Stimulated activated CD4-positive, alpha-beta T cell treated with anti-CD3 and anti-CD28 coated beads, Interleukin-4, amount 100 ng/mL, for 24 hours (primary cell): ENCODE measurements at regions not wholly inside any gene's neighbourhood (a gene's known extent, or its start where the extent isn't known, plus 50 kb on each side); places are given as distances from the start of the nearest gene placed in this dataset.
A peak's percentile ranks its signal among the peaks of the same experiment; 100 is the strongest.
"Not testable (repeated sequence)": the region's sequence is repeated elsewhere in the genome, so short reads cannot be mapped to it uniquely, and the experiment has no call there.

Experiments used
- DNase-seq: peaks from one replicate; pipeline ENCODE4 v3.0.0-alpha.2; 2020

GRCh38 chr2:42988055-42988454 is 195.7 kb upstream of the HAAO start:
- DNase-seq = not testable (repeated sequence)

DNA sequence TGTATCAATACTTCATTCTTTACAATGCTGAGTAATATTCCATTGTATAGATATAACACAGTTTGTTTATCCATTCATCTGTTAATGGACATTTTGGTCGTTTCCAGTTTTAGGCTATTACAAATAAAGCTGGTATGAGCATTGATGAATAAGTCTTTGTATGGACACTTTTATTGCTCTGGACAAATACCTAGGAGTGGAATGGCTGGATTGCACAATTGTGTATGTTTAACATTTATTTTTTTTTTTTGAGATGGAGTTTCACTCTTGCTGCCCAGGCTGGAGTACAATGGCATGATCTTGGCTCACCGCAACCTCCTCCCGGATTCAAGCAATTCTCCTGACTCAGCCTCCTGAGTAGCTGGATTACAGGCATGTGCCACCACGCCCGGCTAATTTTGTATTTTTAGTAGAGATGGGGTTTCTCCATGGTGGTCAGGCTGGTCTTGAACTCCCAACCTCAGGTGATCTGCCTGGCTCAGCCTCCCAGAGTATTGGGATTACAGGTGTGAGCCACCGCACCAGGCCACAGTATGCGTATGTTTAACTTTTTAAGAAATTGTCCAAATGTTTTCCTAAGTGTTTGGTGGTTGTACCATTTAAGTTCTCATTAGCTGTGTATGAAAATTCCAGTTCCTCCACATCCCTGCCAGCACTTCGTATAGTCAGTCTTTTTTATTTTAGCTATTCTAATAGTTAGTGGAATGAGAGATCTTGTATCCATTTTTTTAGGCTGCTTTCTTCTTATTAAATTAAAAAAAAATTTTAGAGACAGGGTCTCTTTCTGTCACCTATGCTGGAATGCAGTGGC is 194.9 kb upstream of the HAAO start:
- DNase-seq = no peak

DNA sequence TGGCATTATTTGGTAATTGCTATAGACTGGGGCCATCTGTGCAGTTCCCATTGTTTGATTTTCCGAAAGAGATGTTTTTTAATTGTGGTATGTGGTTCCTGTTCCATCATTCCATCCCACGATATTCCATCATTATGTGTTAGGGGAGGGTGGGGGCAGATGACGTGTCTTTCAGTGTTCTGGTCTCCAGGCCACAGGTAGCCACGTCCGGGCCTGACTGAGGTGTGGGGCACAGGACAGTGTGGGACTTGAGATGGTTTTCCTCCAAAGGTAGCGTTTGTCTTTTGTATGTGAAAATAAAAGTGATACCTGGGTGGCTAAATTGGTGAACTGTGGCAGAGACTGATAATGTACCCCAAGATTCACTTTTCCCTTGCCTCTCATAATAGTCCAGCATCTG is 192.2 kb upstream of the HAAO start:
- no peak for DNase-seq

DNA sequence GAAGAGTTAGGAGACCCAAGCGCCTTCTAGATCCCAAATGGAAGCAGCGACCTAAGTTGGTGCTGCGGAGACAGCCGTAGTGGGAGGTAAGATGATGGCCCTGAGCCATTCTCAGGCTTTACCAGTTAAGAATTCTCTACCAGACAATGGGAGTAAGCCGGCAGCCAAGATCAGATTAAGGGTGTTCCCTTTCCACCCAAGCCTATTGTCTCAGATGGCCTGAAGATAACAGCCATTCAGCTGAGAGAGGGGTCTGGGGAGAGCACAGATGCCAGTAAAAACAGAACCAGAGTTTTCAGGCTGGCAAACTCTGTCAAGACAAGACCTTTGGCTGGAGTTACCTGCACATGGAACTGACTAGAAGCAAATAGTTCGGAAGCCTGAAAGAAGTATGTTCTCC is 191.7 kb upstream of the HAAO start:
- no peak for DNase-seq

DNA sequence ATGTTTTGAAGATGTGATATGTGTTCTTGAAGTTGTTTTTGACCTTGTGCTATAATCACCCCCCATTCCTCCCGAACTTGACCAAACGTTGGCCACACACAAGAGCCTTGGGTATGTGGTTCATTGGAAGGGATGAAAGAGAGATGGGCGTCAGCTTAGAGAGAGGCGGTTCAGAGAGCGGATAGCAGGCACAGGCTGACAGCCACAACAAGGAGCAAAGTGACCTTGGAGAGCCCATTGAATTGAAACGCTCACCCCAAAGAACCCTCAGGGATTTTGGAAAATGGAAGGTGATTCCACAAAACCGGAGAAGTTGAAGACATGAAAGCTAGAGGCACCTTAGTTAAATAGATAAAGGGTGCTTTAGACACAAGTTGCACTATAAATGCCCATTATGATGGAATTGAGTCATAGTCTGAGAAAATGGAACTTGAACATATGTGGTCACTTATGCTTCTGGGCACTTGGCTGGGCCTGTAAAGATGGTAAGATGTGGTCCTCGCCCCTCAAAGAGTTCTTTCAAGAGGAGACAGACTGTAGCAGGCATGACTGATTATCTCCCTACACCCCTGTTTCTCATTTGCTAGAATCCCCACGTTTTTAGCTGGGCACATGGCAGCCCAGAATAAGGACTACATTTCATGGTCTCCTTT is 188.5 kb upstream of the HAAO start:
- no peak for DNase-seq

DNA sequence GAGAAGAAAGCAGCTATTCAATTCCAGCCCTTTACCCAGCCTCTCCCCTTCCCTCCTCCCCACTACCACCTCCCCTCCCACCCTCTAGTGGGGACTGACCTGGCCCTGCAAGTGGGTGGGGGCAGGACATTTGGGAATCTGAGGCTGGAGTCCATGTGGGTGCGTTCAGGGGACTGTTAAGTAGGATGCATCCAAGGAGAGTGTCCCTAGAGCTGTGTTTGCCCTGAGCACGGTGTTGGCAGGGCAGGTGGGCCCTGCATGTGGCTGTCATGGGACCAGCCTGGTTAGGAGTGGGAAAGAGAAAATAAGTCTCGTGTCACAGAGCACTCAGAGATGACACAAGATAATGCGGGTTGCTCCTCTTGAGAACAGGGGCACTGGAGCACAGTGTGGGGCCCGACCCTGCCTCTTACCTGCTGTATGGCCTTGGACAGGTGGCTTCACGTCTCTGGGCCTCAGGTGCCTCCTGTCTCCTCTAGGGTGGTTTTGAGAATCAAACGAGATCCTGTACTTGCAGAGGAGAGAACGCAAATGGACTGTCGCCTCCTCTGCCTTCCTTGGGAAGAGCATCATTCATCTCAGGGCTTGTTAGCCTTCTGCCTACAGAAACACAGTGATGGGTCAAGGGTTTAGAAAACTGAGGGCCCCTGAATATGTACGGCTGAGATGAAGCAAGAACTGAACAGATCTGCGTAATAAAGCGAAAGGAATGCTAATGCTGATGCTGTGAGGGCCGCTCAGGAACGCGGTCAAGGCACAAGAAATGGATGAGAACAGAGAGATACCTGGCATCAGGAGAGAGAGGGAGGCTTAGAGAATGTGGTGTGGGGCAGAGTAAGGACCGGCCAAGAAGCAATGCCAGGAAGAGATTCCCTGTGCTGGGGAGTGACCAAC is 187.7 kb upstream of the HAAO start:
- no peak for DNase-seq

DNA sequence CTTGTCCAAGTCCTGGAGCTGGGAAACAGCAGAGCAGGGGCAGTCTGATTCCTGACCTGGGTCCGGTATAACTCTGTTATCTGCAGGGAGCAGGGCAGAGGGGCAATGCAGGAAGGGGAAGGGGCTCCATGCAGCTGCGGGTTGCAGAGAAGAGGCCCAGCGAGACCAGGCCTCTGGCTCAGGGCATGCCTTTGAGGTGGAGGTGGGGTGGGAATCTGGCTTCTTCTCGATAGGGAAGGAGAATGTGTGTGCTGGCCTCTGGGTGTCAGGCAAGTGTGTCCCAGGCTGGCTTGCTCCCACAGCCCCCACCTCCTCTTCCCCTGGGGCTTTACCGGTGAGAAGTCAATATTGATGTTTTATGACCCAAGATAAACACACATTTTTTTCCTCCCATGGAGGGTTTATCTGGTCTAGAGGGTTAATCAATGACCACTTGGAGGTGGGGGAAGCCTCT is 187.1 kb upstream of the HAAO start:
- DNase-seq = no peak

DNA sequence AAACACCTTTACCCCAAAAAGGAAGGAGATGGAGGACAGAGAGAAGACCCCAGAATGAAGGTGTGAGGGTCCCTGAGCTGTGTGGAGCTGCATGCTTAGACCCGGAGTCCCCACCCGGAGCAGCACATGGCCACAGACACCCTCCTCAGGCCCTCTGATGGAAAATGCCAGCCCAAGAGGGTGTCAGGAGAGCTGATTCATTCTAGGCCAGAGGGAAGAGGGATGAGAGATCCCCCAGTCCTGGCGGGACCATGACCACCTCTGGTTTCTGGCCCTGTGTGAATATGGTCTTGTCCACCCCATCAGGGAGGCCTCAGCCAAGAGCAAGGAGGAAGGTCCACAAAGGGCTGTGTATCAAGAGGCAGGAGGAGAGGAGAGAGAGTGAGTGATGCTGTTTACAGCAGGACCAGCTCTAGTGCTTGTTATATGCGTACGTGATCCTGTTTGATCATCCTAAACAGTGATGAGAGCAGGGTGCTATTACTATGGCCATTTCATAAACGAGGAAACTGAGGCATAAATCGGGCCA is 186.6 kb upstream of the HAAO start:
- no peak for DNase-seq

DNA sequence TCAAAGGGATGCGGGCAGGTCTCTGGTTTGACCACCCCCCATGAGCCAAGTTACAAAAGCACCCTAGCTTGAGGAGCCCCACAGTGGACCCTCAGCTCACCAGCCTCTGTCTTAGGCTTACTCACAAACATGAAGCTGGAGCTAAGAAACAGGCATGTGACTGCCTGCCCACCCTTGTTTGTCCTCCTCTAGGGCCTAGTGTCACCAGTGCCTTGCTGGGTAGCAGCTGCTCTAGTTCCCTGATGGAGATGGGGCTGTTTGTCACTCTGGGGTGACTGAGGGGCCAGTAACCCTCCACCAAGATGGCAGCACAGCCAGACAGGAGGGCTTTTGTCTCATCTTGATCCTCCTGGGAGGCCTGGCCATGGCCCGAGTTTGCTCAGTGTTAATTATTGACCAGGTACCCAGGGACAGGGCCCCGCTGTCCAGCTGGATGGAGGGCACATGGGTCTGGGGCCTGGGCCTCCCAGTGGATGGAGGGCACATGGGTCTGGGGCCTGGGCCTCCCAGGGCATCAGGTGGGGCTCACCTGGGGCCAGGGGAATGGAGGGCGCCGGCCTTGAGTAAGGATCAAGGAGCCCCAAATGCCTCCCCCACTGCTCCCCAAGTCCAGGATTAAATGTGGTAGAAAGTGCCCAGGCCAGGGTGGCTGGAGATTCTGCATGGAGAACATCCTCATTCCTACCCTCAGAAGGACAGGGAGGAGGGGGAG is 185.9 kb upstream of the HAAO start:
- DNase-seq = no peak

DNA sequence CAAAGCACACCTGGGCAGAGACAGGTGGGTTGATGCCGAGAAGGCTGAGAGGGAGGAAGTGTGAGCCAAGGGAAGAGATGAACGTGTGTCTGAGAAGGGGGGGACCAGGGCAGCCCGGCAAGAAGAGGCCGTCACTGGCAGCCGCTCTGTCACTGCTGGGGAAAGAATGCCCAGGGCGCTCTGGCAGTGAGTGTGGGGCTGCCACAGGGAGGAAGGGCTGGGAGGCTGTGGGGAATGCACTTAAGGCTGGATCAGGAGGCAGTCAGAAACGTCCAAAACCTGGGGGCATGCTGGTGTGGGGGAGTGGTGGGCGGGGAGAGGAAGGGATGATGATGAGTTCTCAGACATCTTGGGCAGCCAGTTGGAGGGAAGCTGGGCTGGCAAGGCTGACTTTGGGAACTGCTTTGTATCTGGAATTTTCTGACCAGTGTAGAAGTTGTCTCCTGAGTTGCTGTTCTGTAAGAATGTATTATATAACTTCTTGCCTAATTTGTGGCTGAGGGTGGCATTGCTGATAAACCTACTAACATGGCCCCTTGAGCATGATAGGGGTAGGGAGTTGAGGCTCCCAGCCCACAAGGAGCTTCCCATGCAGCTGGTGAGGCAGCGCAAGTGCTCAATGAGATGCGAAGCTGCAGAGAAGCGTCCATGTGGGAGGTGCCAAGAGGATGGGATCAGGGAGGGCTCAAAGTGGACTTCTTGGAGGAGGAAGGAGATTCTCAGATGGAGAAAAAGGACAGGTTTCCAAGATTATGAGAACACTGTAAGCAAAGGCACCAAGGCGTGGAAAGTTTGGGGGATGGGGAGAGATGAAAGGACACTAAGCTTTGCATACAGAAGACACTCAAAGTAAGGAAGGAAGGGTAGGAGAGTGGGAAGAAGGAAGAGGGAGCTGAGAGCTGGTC is 185.1 kb upstream of the HAAO start:
- DNase-seq = no peak

DNA sequence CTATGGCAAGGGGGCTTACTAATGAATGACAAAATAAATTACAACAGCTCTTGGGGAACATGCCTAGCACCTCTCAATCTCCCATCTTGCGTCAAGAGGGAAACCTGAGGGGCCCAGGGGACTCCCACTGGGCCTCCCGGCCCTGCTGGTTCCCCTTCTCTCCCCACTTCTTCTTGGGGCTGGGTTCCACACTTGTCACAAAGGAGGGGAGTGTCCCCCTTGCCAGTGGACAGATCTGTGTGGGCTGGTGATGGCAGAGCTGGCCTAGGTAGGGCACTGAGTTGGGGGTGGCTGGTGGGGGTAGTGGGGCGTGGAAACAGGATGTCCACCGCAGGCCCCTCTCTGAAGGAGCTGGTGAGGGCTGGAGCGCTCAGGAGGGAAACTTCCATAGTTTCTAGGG is 184.0 kb upstream of the HAAO start:
- no peak for DNase-seq

- peak; percentile 38 for DNase-seq
Measured at GRCh38 chr2:42974721-42975717, 182.6 kb upstream of the HAAO start.

- no peak for DNase-seq
Measured at GRCh38 chr2:42974169-42974720, 181.9 kb upstream of the HAAO start.

DNA sequence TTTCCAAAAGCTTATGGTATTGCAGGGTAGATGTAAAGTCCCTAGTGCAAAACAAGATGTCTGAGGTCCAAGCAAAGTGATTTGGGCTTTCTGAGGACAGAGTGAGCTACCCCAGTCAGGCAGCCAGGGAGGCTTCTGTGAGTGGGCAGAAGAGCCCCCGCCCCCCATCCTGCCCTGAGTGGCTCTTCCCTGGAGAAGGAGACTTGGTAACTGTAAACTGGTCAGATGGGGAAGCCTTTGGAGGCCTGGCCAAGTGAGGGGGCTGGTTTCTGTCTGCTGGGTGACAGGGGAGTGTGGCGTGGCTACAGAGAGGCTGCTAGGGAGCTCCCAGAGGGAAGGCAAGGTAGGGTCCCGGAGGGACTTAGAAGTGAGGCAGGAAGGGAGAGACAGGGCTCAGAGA is 181.3 kb upstream of the HAAO start:
- DNase-seq = no peak

DNA sequence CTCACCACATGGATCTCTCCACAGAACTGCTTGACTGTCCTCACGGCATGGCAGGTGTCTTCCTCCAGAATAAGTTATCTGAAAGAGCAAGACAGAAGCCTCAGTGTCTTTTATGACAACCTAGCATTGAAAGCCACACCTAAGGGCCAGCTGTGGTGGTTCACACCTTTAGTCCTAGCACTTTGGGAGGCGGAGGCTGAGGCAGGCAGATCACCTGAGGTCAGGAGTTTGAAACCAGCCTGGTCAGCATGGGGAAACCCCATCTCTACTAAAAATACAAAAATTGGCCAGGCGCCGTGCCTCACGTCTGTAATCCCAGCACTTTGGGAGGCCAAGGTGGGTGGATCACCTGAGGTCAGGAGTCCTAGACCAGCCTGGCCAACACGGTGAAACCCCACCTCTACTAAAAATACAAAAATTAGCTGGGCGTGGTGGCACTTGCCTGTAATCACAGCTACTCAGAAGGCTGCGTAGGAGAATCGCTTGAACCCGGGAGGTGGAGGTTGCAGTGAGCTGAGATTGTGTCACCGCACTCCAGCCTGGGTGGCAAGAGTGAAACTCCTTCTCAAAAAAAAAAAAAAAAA is 180.6 kb upstream of the HAAO start:
- DNase-seq = not testable (repeated sequence)

DNA sequence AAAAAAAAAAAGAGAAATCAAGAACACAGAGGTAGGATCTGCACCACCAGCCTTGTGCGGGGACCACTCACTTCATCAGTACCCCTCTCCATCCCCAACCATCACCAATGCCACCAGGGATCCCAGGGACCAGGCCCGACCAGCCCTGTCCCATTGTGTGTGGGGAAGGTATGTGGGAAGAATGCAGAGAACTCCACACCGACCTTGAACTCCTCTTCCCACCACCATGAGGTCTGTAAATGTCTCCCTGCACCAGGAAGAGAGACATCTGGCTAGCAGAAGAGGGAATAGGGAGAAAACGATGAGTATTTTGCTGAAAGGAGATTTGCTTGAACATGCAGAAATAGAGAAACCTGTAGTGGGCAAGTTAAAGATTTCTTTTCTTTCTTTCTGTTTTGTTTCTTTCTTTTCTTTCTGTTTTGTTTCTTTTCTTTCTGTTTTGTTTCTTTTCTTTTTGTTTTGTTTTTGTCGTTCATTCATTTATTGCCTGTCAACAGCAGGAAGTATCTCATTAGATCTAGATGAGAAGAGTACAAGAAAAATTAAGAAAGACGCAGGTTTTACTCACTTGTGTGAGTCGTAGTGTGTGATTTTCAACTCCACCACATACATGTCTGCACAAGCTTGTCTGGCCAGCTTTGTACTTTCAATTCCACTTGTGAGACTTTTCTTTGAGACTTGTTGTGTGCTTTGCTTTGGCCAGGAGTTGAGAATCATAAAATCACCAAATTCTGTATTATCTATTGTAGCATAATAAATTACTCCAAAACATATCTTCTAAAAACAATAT is 179.8 kb upstream of the HAAO start:
- DNase-seq = no peak

- no peak for DNase-seq
Measured at GRCh38 chr2:42971381-42971780, 179.0 kb upstream of the HAAO start.

DNA sequence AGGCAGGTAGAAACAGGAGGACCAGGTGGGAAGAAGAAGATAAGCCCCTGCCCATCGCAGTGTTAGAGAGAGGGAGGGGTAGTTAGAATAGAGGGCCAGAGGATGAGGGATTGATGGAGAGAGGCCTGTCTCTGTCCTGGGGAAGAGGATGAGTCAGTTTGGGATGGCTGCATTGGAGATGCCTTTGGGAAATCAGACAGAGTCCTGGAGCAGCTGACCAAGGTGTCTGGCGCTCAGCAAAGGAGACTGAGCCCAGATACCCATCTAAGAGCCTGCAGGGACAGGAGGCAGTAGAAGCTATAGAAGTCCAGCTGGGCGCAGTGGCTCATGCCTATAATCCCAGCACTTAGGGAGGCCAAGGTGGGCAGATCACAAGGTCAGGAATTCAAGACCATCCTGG is 177.8 kb upstream of the HAAO start:
- no peak for DNase-seq
